ENCODE measurements at regions not wholly inside any gene's neighbourhood (a gene's known extent, or its start where the extent isn't known, plus 50 kb on each side); places are given as distances from the start of the nearest gene placed in this dataset.
"Not testable (repeated sequence)": the region's sequence is repeated elsewhere in the genome, so short reads cannot be mapped to it uniquely, and the experiment has no call there.

- TF ChIP-seq ZFX (IDR thresholded peaks at IDR 0.05; ENCODE audit: borderline replicate concordance) (no peak), CTCF (IDR thresholded peaks at IDR 0.05) (no peak)
- H3K27ac ChIP-seq: no peak overlapping the region
These were observed 1604.6 kb downstream of the PCDH18 start for GRCh38 chr4:135927651-135928050.

- no peak for TF ChIP-seq CTCF (IDR thresholded peaks at IDR 0.05)
- no peak for TF ChIP-seq ZFX (IDR thresholded peaks at IDR 0.05; ENCODE audit: borderline replicate concordance)
- no peak overlapping the region for H3K27ac ChIP-seq
These were observed 1611.2 kb downstream of the PCDH18 start for GRCh38 chr4:135921081-135921480.

GRCh38 chr4:135917011-135917410 is 1615.3 kb downstream of the PCDH18 start:
- TF ChIP-seq CTCF (IDR thresholded peaks at IDR 0.05) (no peak), ZFX (IDR thresholded peaks at IDR 0.05; ENCODE audit: borderline replicate concordance) (no peak)
- H3K27ac ChIP-seq: no peak overlapping the region

GRCh38 chr4:135900956-135901355 is 1631.3 kb downstream of the PCDH18 start:
- no peak for TF ChIP-seq CTCF (IDR thresholded peaks at IDR 0.05)
- no peak for TF ChIP-seq ZFX (IDR thresholded peaks at IDR 0.05; ENCODE audit: borderline replicate concordance)
- no peak overlapping the region for H3K27ac ChIP-seq

GRCh38 chr4:135864304-135864703 is 1662.7 kb upstream of the PABPC4L start:
- not testable (repeated sequence) for H3K27ac ChIP-seq

- H3K27ac ChIP-seq: no peak overlapping the region
- TF ChIP-seq ZFX (IDR thresholded peaks at IDR 0.05; ENCODE audit: borderline replicate concordance) (no peak), CTCF (IDR thresholded peaks at IDR 0.05) (no peak)
These were observed 1639.2 kb upstream of the PABPC4L start for GRCh38 chr4:135840781-135841180.

GRCh38 chr4:135839712-135840111 is 1638.1 kb upstream of the PABPC4L start:
- TF ChIP-seq ZFX (IDR thresholded peaks at IDR 0.05; ENCODE audit: borderline replicate concordance): no peak
- TF ChIP-seq CTCF (IDR thresholded peaks at IDR 0.05): no peak
- H3K27ac ChIP-seq: no peak overlapping the region

GRCh38 chr4:135838889-135839288 is 1637.3 kb upstream of the PABPC4L start:
- no peak overlapping the region for H3K27ac ChIP-seq
- TF ChIP-seq ZFX (IDR thresholded peaks at IDR 0.05; ENCODE audit: borderline replicate concordance) (no peak), CTCF (IDR thresholded peaks at IDR 0.05) (no peak)
